ENCODE measurements at regions not wholly inside any gene's neighbourhood (a gene's known extent, or its start where the extent isn't known, plus 50 kb on each side); places are given as distances from the start of the nearest gene placed in this dataset.
"Not testable (repeated sequence)": the region's sequence is repeated elsewhere in the genome, so short reads cannot be mapped to it uniquely, and the experiment has no call there.

- POLR2A ChIA-PET = no interaction called here
- Mint-ChIP-seq H3K4me3 (no peak overlapping the region), H3K36me3 (ENCODE audit: low read depth) (no peaks in the 10 kb centered on the region), H3K27me3 (no peaks in the 10 kb centered on the region), H3K27ac (no peak overlapping the region), H3K4me1 (no peaks in the 10 kb centered on the region), H3K9me3 (ENCODE audit: low read depth) (peaks cover 2% of the 10 kb centered on the region)
- intact Hi-C loops (cut with DNase I, micrococcal nuclease) = no loop called here
- DNase-seq = no peak
- CTCF ChIA-PET = no interaction called here
- ATAC-seq = no peak
These were observed 268.9 kb upstream of the TYRP1 start for GRCh38 chr9:12424243-12424642.

- Mint-ChIP-seq H3K4me3 (no peak overlapping the region), H3K36me3 (ENCODE audit: low read depth) (no peaks in the 10 kb centered on the region), H3K4me1 (no peaks in the 10 kb centered on the region), H3K9me3 (ENCODE audit: low read depth) (peaks cover 6% of the 10 kb centered on the region), H3K27me3 (no peaks in the 10 kb centered on the region), H3K27ac (no peak overlapping the region)
- CTCF ChIA-PET = no interaction called here
- DNase-seq (no peak), ATAC-seq (no peak)
- intact Hi-C loops (cut with DNase I, micrococcal nuclease) = no loop called here
- POLR2A ChIA-PET = no interaction called here
These were observed 267.0 kb upstream of the TYRP1 start for GRCh38 chr9:12425878-12426864.

- POLR2A ChIA-PET = no interaction called here
- no peak overlapping the region for H3K27ac Mint-ChIP-seq
These were observed 253.9 kb upstream of the TYRP1 start for GRCh38 chr9:12439267-12439666.

DNA sequence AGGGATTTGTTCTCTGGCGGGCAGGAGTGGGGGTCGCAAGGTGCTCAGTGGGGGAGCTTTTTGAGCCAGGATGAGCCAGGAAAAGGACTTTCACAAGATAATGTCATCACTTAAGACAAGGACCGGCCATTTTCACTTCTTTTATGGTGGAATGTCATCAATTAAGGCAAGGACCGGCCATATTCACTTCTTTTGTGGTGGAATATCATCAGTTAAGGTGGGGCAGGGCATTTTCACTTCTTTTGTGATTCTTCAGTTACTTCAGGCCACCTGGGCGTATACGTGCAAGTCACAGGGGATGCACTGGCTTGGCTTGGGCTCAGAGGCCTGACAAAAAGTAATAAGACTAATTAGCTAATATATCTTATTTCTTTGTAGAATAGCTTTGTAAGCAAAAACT lies 252.1 kb upstream of the TYRP1 start:
- CTCF ChIA-PET = interaction anchor here (1.3 kb wide), 1 partner anchor 20 kb away, joined by 3 read pairs; no protein-coding TSS in a partner anchor
- intact Hi-C loops (cut with DNase I, micrococcal nuclease) = loop anchor here in 1 of 2 experiments (10.0 kb wide), 1 partner anchor 56 kb away; no protein-coding TSS in a partner anchor
- H3K27me3 Mint-ChIP-seq; H3K27ac Mint-ChIP-seq; POLR2A ChIA-PET; H3K4me3 Mint-ChIP-seq; H3K4me1 Mint-ChIP-seq; ATAC-seq; H3K36me3 Mint-ChIP-seq (ENCODE audit: low read depth); DNase-seq: not testable (repeated sequence)
- H3K9me3 Mint-ChIP-seq (ENCODE audit: low read depth) = peaks cover 17% of the 10 kb centered on the region

More at GRCh38 chr9:12439267-12439666, 253.9 kb upstream of the TYRP1 start:
- H3K4me1 Mint-ChIP-seq = no peaks in the 10 kb centered on the region
- intact Hi-C loops (cut with DNase I, micrococcal nuclease) = no loop called here
- no peak overlapping the region for H3K4me3 Mint-ChIP-seq
- peaks cover 20% of the 10 kb centered on the region for H3K9me3 Mint-ChIP-seq (ENCODE audit: low read depth)
- no peaks in the 10 kb centered on the region for H3K36me3 Mint-ChIP-seq (ENCODE audit: low read depth)
- DNase-seq (no peak), ATAC-seq (no peak)
- CTCF ChIA-PET = interaction anchor here (0.5 kb wide), 1 partner anchor 14 kb away, joined by 3 read pairs; no protein-coding TSS in a partner anchor
- no peaks in the 10 kb centered on the region for H3K27me3 Mint-ChIP-seq

GRCh38 chr9:12441506-12441905 lies 251.7 kb upstream of the TYRP1 start:
- CTCF ChIA-PET = no interaction called here
- intact Hi-C loops (cut with DNase I, micrococcal nuclease) = loop anchor here in 1 of 2 experiments (10.0 kb wide), 1 partner anchor 57 kb away; no protein-coding TSS in a partner anchor
- no peak for ATAC-seq

GRCh38 chr9:12448246-12448645 lies 244.9 kb upstream of the TYRP1 start:
- Mint-ChIP-seq H3K27ac (no peak overlapping the region), H3K36me3 (ENCODE audit: low read depth) (no peaks in the 10 kb centered on the region), H3K9me3 (ENCODE audit: low read depth) (peaks cover 14% of the 10 kb centered on the region), H3K4me1 (no peaks in the 10 kb centered on the region), H3K27me3 (no peaks in the 10 kb centered on the region), H3K4me3 (no peak overlapping the region)
- intact Hi-C loops (cut with DNase I, micrococcal nuclease) = loop anchor here in 1 of 2 experiments (10.0 kb wide), 1 partner anchor 63 kb away; no protein-coding TSS in a partner anchor
- DNase-seq = no peak
- POLR2A ChIA-PET = no interaction called here
- ATAC-seq = no peak
- CTCF ChIA-PET = no interaction called here

More at GRCh38 chr9:12441506-12441905, 251.7 kb upstream of the TYRP1 start:
- no peak overlapping the region for H3K27ac Mint-ChIP-seq
- no peaks in the 10 kb centered on the region for H3K36me3 Mint-ChIP-seq (ENCODE audit: low read depth)
- no peaks in the 10 kb centered on the region for H3K4me1 Mint-ChIP-seq
- DNase-seq = no peak
- peaks cover 19% of the 10 kb centered on the region for H3K9me3 Mint-ChIP-seq (ENCODE audit: low read depth)
- H3K27me3 Mint-ChIP-seq = no peaks in the 10 kb centered on the region
- POLR2A ChIA-PET = no interaction called here
- no peak overlapping the region for H3K4me3 Mint-ChIP-seq

GRCh38 chr9:12457237-12457636 lies 235.9 kb upstream of the TYRP1 start:
- Mint-ChIP-seq H3K4me1 (no peaks in the 10 kb centered on the region), H3K36me3 (ENCODE audit: low read depth) (no peaks in the 10 kb centered on the region), H3K4me3 (no peak overlapping the region), H3K9me3 (ENCODE audit: low read depth) (peaks cover 20% of the 10 kb centered on the region), H3K27me3 (no peaks in the 10 kb centered on the region), H3K27ac (no peak overlapping the region)
- ATAC-seq = no peak
- CTCF ChIA-PET = no interaction called here
- POLR2A ChIA-PET = no interaction called here
- DNase-seq = no peak
- intact Hi-C loops (cut with DNase I, micrococcal nuclease) = no loop called here

DNA sequence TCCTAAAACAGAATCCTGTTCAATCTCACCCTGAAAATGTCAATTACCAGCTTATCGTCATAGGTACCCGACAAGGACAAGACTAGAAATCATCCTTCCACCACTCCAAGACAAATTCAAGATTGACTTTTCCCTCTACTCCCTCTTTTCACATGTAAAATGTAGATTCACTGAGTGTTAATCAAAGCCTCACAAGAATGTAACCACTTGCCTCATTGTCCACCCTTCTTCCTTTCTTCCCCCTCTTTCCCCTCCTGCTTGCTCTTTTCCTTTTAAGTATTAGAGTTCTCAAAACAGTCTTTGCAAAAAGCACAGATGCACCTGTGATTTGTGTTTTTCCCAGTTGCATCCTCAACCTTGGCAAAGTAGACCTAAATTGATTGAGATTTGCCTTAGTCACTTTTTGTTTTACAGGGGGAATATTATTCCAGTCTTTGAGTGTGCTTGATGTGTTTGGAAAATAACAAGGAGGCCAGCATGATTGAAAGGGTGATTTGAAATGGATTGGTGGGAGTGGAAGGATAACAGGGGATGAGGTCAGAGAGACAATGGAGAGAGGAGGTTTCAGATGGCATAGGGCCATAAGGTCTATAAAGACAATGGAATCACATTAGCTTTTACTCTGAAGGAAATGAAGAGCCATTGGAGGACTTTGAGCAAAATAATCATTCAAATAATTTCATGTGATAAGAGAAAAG lies 231.3 kb upstream of the TYRP1 start:
- intact Hi-C loops (cut with DNase I, micrococcal nuclease) = no loop called here
- CTCF ChIA-PET = no interaction called here
- DNase-seq (no peak), ATAC-seq (no peak)
- Mint-ChIP-seq H3K4me1 (no peaks in the 10 kb centered on the region), H3K36me3 (ENCODE audit: low read depth) (no peaks in the 10 kb centered on the region), H3K27me3 (no peaks in the 10 kb centered on the region), H3K27ac (no peak overlapping the region), H3K4me3 (no peak overlapping the region), H3K9me3 (ENCODE audit: low read depth) (peaks cover 5% of the 10 kb centered on the region)
- POLR2A ChIA-PET = no interaction called here

- ATAC-seq (no peak), DNase-seq (no peak)
- Mint-ChIP-seq H3K4me3 (no peak overlapping the region), H3K27me3 (no peaks in the 10 kb centered on the region), H3K4me1 (no peaks in the 10 kb centered on the region), H3K36me3 (ENCODE audit: low read depth) (no peaks in the 10 kb centered on the region), H3K27ac (no peak overlapping the region), H3K9me3 (ENCODE audit: low read depth) (peaks cover 7% of the 10 kb centered on the region)
- intact Hi-C loops (cut with DNase I, micrococcal nuclease) = no loop called here
- CTCF ChIA-PET = no interaction called here
- POLR2A ChIA-PET = no interaction called here
These were observed 230.3 kb upstream of the TYRP1 start for GRCh38 chr9:12462861-12463260.

DNA sequence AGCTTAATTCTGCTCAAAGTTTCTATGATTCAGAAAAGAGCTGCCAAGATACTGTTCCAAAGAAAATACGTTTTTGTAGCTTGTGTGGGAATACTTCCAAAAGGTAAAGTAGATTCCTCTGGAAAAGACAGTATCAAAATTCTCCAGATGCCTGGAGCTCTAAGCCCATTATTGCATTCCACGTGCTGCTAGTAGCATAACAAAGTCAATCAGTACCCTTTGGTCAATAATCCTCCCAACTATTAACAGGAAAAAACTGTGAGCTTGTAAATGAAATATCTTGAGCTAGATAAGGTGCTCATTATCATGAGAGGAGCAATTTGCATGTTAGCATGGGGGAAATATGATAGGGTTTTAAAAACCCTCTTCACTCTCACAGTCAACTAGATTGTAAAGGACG lies 229.5 kb upstream of the TYRP1 start:
- no peak overlapping the region for H3K27ac Mint-ChIP-seq
- ChIA-PET POLR2A (no interaction called here), CTCF (no interaction called here)
- H3K27me3 Mint-ChIP-seq = no peaks in the 10 kb centered on the region
- DNase-seq (no peak), ATAC-seq (no peak)
- H3K4me1 Mint-ChIP-seq = no peaks in the 10 kb centered on the region
- peaks cover 7% of the 10 kb centered on the region for H3K9me3 Mint-ChIP-seq (ENCODE audit: low read depth)
- no peaks in the 10 kb centered on the region for H3K36me3 Mint-ChIP-seq (ENCODE audit: low read depth)
- H3K4me3 Mint-ChIP-seq = no peak overlapping the region
- intact Hi-C loops (cut with DNase I, micrococcal nuclease) = no loop called here

- POLR2A ChIA-PET = no interaction called here
- Mint-ChIP-seq H3K4me1 (no peaks in the 10 kb centered on the region), H3K27me3 (no peaks in the 10 kb centered on the region), H3K27ac (no peak overlapping the region), H3K36me3 (ENCODE audit: low read depth) (no peaks in the 10 kb centered on the region), H3K4me3 (no peak overlapping the region), H3K9me3 (ENCODE audit: low read depth) (peaks cover 12% of the 10 kb centered on the region)
- DNase-seq = no peak
- intact Hi-C loops (cut with DNase I, micrococcal nuclease) = no loop called here
- CTCF ChIA-PET = no interaction called here
- ATAC-seq = no peak
These were observed 228.8 kb upstream of the TYRP1 start for GRCh38 chr9:12464400-12464799.

Measured in activated CD4-positive, alpha-beta T cell treated with anti-CD3 and anti-CD28 coated beads for 36 hours (primary cell).